Fibroblast of lung (primary cell): ENCODE measurements at regions not wholly inside any gene's neighbourhood (a gene's known extent, or its start where the extent isn't known, plus 50 kb on each side); places are given as distances from the start of the nearest gene placed in this dataset.

Experiments
- DNase-seq, 2 donors: peaks; one replicate each; pipeline versions ENCODE4 v3.0.0 to v3.0.0-alpha.2; 2010; ENCODE audit warnings: low read depth in 2 of 2
- H2AFZ ChIP-seq: 2 replicates; pipeline ENCODE4 v1.5.1; 2012; ENCODE audit warnings: low read length, control low read depth, inconsistent platforms
- H3K27ac ChIP-seq: 2 replicates; pipeline ENCODE4 v1.5.1; 2011; ENCODE audit warnings: low read length, control low read depth; ENCODE audit not compliant: insufficient read depth
- H3K27me3 ChIP-seq: 2 replicates; pipeline ENCODE4 v1.5.1; 2011; ENCODE audit warnings: mild to moderate bottlenecking, low read length; ENCODE audit not compliant: control insufficient read depth, insufficient read depth
- H3K36me3 ChIP-seq: 2 replicates; pipeline ENCODE4 v1.5.1; 2011; ENCODE audit warnings: low read length; ENCODE audit not compliant: control insufficient read depth, insufficient read depth
- H3K4me1 ChIP-seq: 2 replicates; pipeline ENCODE4 v1.5.1; 2011; ENCODE audit warnings: low read length; ENCODE audit not compliant: control insufficient read depth, insufficient read depth; ENCODE audit errors: extremely low read depth
- H3K4me2 ChIP-seq: 2 replicates; pipeline ENCODE4 v1.5.1; 2011; ENCODE audit warnings: low read length, control low read depth; ENCODE audit not compliant: insufficient read depth; ENCODE audit errors: extremely low read depth
- H3K4me3 ChIP-seq, 4 experiments: fragments of 200-600 bp in 1 of 4; sonication (generic) in 1 of 4; replicated peaks in 1 of 4; 2 replicates each; pipeline ENCODE4 v1.5.1; 2011 to 2016; ENCODE audit warnings: low read length in 4 of 4, low read depth in 3 of 4, mild to moderate bottlenecking in 3 of 4, control low read depth in 2 of 4, inconsistent platforms in 1 of 4, mixed read lengths in 1 of 4; ENCODE audit not compliant: insufficient read depth in 1 of 4; ENCODE audit errors: control extremely low read depth in 1 of 4
- H3K79me2 ChIP-seq: 2 replicates; pipeline ENCODE4 v1.5.1; 2012; ENCODE audit warnings: mild to moderate bottlenecking, low read length, inconsistent platforms; ENCODE audit not compliant: control insufficient read depth, insufficient read depth
- H3K9ac ChIP-seq: 2 replicates; pipeline ENCODE4 v1.5.1; 2011; ENCODE audit warnings: mild to moderate bottlenecking, low read length, control low read depth; ENCODE audit not compliant: insufficient read depth
- H3K9me3 ChIP-seq: 2 replicates; pipeline ENCODE4 v1.5.1; 2012; ENCODE audit warnings: low read depth, low read length; ENCODE audit not compliant: control insufficient read depth, insufficient read depth
- H4K20me1 ChIP-seq: 2 replicates; pipeline ENCODE4 v1.5.1; 2011; ENCODE audit warnings: low read length; ENCODE audit not compliant: control insufficient read depth, insufficient read depth; ENCODE audit errors: extremely low read depth
- EZH2 ChIP-seq: IDR thresholded peaks from 2 replicates; pipeline ENCODE4 v1.5.1; 2012; ENCODE audit warnings: low read length, control low read depth, mild to moderate bottlenecking; ENCODE audit errors: missing control alignments
- TF ChIP-seq, protein P1 (sequence below), 2 donors: IDR thresholded peaks in 1 of 2; conservative IDR thresholded peaks in 1 of 2; 1 replicate in 1 of 2; 2 replicates in 1 of 2; pipeline ENCODE4 v1.5.1; 2011 to 2012; ENCODE audit warnings: low read length in 2 of 2, control low read depth in 1 of 2, inconsistent platforms in 1 of 2, low read depth in 1 of 2, mild to moderate bottlenecking in 1 of 2

DNA sequence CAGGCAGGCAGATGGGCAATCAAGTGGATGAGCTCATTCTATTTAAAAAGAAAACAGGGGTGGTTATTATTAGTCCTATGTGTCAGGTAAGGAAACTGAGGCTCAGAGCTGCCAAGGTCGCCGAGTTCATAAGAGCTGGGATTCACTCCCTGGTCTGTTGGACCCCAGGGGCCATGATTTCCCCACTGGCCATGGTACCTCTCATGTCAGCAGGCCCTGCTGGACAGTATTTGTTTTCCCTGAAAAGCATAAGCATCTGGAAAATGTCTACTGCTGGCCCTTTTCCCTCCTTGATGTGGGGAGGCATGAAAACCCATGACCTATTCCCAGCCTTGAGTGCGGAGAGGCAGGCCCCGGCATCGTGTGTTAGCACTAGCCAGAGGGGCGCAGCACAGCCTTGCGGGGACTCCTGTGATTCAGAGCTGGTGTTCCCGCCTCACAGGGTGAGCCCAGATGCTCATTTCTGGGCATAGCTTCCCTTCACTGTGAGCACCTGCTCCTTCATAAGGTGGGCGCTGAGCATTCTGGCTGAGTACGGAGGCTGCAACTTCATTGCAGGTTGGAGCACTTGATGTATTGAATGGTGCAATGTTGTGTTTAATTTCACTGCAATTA lies 617.5 kb downstream of the PTPRU start:
- TF ChIP-seq, protein P1, sequence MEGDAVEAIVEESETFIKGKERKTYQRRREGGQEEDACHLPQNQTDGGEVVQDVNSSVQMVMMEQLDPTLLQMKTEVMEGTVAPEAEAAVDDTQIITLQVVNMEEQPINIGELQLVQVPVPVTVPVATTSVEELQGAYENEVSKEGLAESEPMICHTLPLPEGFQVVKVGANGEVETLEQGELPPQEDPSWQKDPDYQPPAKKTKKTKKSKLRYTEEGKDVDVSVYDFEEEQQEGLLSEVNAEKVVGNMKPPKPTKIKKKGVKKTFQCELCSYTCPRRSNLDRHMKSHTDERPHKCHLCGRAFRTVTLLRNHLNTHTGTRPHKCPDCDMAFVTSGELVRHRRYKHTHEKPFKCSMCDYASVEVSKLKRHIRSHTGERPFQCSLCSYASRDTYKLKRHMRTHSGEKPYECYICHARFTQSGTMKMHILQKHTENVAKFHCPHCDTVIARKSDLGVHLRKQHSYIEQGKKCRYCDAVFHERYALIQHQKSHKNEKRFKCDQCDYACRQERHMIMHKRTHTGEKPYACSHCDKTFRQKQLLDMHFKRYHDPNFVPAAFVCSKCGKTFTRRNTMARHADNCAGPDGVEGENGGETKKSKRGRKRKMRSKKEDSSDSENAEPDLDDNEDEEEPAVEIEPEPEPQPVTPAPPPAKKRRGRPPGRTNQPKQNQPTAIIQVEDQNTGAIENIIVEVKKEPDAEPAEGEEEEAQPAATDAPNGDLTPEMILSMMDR (conservative IDR thresholded peaks at IDR 0.05 in 1 of 2, IDR thresholded peaks at IDR 0.05 in 1 of 2; ENCODE audit: low read depth in 1 of 2, low read length in 2 of 2) = no peak
- no peak for TF ChIP-seq EZH2

GRCh38 chr1:29852248-29852647 lies 615.9 kb downstream of the PTPRU start:
- H3K4me3 ChIP-seq = no peak overlapping the region
- no peaks in the 10 kb centered on the region for H3K79me2 ChIP-seq
- H3K4me1 ChIP-seq = no peaks in the 10 kb centered on the region
- H3K27me3 ChIP-seq = no peaks in the 10 kb centered on the region
- H3K9me3 ChIP-seq = no peaks in the 10 kb centered on the region
- H3K36me3 ChIP-seq = no peaks in the 10 kb centered on the region
- no peak overlapping the region for H2AFZ ChIP-seq
- no peak overlapping the region for H3K27ac ChIP-seq
- no peak for DNase-seq
- H4K20me1 ChIP-seq = no peaks in the 10 kb centered on the region
- TF ChIP-seq, protein P1 (conservative IDR thresholded peaks at IDR 0.05 in 1 of 2, IDR thresholded peaks at IDR 0.05 in 1 of 2; ENCODE audit: low read depth in 1 of 2, low read length in 2 of 2) = no peak
- TF ChIP-seq EZH2 = no peak
- no peak overlapping the region for H3K4me2 ChIP-seq
- H3K9ac ChIP-seq = no peak overlapping the region

More for the DNA sequence above, 617.5 kb downstream of the PTPRU start:
- no peak for DNase-seq
- Histone ChIP-seq H3K27ac (no peak overlapping the region), H3K4me2 (no peak overlapping the region), H3K4me1 (no peaks in the 10 kb centered on the region), H4K20me1 (no peaks in the 10 kb centered on the region), H3K9me3 (no peaks in the 10 kb centered on the region), H3K36me3 (no peaks in the 10 kb centered on the region), H3K9ac (no peak overlapping the region), H3K4me3 (no peak overlapping the region), H3K79me2 (no peaks in the 10 kb centered on the region), H3K27me3 (no peaks in the 10 kb centered on the region), H2AFZ (no peak overlapping the region)

DNA sequence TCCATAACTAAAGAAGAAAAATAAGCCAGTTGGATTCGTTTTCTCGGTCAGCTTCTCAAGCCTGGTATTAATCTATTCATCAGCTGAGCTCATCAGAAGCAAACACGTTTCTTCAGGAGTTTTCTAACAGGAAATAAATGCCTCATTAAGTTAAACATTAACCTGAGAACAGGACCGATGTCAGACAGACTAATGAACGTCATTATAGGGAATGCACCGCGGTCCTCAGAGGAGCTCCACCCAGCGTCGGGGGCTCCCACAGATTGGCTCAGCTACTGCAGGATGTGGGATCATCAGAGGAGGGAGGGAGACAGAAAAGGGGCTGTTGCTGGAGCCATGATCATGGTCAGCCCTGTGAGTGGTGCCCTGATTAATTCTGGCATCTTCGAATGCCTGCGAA lies 615.4 kb downstream of the PTPRU start:
- Histone ChIP-seq H2AFZ (no peak overlapping the region), H3K36me3 (no peaks in the 10 kb centered on the region), H3K4me1 (no peaks in the 10 kb centered on the region), H3K27me3 (no peaks in the 10 kb centered on the region), H3K9ac (no peak overlapping the region), H3K79me2 (no peaks in the 10 kb centered on the region), H4K20me1 (no peaks in the 10 kb centered on the region), H3K4me3 (no peak overlapping the region), H3K4me2 (no peak overlapping the region), H3K27ac (no peak overlapping the region), H3K9me3 (no peaks in the 10 kb centered on the region)
- TF ChIP-seq, protein P1 (conservative IDR thresholded peaks at IDR 0.05 in 1 of 2, IDR thresholded peaks at IDR 0.05 in 1 of 2; ENCODE audit: low read depth in 1 of 2, low read length in 2 of 2) = no peak
- TF ChIP-seq EZH2 = no peak
- no peak for DNase-seq
